Epithelial cell of esophagus (primary cell): ENCODE measurements at regions not wholly inside any gene's neighbourhood (a gene's known extent, or its start where the extent isn't known, plus 50 kb on each side); places are given as distances from the start of the nearest gene placed in this dataset.

Experiments
- DNase-seq: peaks from one replicate; pipeline ENCODE4 v3.0.0; 2010; ENCODE audit warnings: low read depth
- H3K4me3 ChIP-seq: 2 replicates; pipeline ENCODE4 v1.5.1; 2011; ENCODE audit warnings: mild to moderate bottlenecking, low read length, control low read depth
- CTCF ChIP-seq: IDR thresholded peaks from 2 replicates; pipeline ENCODE4 v1.5.1; 2011; ENCODE audit warnings: low read depth, mild to moderate bottlenecking, low read length, control low read depth, inconsistent platforms; ENCODE audit not compliant: insufficient read depth; ENCODE audit errors: missing control alignments

- H3K4me3 ChIP-seq = no peak overlapping the region
- no peak for TF ChIP-seq CTCF
- DNase-seq = peak; percentile 55
These were observed 275.0 kb downstream of the PLK2 start for GRCh38 chr5:58184910-58185309.

GRCh38 chr5:58183786-58184085 lies 276.1 kb downstream of the PLK2 start:
- no peak for DNase-seq
- TF ChIP-seq CTCF = no peak

GRCh38 chr5:58183078-58183785 lies 276.7 kb downstream of the PLK2 start:
- peak; percentile 8 for DNase-seq
- no peak overlapping the region for H3K4me3 ChIP-seq
- TF ChIP-seq CTCF = no peak

More at GRCh38 chr5:58183786-58184085, 276.1 kb downstream of the PLK2 start:
- H3K4me3 ChIP-seq = no peak overlapping the region

GRCh38 chr5:58182287-58182841 lies 277.5 kb downstream of the PLK2 start:
- H3K4me3 ChIP-seq = no peak overlapping the region
- DNase-seq = no peak
- no peak for TF ChIP-seq CTCF

- no peak for DNase-seq
- no peak for TF ChIP-seq CTCF
- H3K4me3 ChIP-seq = no peak overlapping the region
These were observed 278.2 kb downstream of the PLK2 start for GRCh38 chr5:58181578-58182286.

- no peak for TF ChIP-seq CTCF
- DNase-seq = no peak
These were observed 286.9 kb downstream of the PLK2 start for GRCh38 chr5:58172946-58173345.

More at GRCh38 chr5:58172946-58173345, 286.9 kb downstream of the PLK2 start:
- H3K4me3 ChIP-seq = no peak overlapping the region
